GM21529 (cell line): ENCODE measurements at regions not wholly inside any gene's neighbourhood (a gene's known extent, or its start where the extent isn't known, plus 50 kb on each side); places are given as distances from the start of the nearest gene placed in this dataset.

Source experiments
- ATAC-seq: cut with Tn5 transposase; IDR thresholded peaks from one replicate; pipeline ENCODE4 v1.9.1; 2021; ENCODE audit not compliant: unreplicated experiment

DNA sequence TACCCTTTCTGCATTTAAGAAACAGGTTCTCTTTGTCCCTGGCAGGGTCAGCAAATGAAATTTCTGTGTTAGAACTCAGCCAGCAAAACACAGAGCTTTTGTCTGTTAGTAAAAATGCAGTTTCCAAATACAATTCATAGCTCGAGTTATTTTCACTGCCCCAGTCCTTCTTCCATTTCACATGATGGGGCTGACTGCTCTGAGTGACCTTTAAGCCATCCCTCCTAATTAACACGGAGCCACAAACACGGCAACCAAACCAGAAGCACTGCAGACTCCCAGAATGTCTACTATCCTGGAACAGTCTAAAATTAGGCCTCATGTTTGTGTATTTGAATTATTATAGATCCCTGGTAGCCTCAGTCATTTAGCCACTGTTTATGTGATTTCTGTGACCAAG is 99.1 kb upstream of the RGS4 start:
- no peak for ATAC-seq

DNA sequence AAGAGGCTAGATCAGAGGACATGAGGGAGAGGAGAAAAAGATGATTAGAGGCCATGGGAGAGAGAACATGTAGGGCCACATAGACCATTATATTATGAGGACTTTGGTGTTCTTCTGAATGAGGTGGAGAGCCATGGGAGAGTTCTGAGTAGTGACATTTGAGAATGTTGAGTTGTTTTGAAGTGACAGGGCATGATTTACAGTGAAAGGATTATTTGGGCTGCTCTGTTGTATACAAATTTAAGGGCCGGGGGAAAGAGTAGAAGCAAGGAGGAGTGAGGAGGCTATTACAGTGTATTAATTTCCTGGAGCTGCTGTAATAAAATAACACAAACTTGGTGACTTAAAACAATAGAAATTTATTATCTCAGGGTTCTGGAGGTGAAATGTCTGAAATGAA is 102.5 kb upstream of the RGS4 start:
- no peak for ATAC-seq

DNA sequence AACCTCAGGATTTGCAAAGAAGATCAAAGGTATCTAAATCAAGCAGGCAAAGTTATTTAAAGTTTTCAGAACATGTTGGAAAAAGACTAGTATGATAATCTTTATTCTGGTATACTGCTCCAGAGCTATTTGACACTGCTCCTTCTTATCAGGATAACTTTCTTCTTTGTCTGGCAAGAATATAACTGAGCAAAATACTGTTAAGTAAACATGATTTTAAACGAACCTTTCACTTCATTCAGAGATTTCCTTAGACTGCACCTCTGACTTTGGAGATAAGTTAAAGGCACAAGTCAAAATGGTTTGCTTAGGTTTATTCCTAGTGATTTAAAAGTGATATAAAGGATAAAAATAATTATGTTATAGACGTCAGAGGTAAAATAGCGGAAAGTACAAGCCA is 103.9 kb upstream of the CCDC190 start:
- ATAC-seq, result no peak

DNA sequence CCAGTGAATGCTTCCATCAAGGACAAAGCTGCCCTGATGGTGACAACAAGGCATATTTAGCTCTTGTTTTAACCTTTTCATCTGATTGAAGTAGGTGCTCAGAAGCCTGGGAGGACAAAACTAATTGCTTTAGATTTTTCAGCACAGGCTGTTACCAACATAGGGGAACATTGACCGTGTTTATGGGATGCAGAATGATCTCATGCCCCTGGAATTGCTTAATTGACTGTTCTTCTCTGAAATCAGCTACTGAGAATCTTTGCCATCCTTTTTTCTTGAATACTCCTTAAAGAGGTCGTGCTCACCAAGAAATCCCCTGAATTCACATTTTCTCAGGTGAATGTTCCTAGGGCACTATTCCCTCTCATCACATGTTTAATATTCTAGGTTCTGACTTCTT is 95.9 kb upstream of the CCDC190 start:
- no peak for ATAC-seq

DNA sequence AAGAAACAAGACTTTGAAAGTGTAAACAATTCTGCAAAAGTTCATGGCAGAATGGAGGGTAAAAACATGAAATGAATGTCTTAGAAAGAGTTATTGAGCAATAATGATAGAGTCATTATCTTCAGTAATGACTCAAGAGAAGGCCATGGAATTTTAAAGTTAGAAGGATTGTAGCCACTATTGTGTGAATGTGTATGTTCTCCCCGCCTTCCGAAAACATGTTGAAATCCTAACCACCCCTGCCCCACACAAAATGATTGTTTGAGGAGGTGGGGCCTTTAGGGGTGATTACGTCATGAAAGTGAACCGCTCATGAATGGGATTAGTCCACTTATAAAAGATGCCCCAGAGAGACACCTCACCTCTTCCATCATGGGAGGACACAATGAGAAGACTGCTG is 93.8 kb upstream of the CCDC190 start:
- no peak for ATAC-seq

DNA sequence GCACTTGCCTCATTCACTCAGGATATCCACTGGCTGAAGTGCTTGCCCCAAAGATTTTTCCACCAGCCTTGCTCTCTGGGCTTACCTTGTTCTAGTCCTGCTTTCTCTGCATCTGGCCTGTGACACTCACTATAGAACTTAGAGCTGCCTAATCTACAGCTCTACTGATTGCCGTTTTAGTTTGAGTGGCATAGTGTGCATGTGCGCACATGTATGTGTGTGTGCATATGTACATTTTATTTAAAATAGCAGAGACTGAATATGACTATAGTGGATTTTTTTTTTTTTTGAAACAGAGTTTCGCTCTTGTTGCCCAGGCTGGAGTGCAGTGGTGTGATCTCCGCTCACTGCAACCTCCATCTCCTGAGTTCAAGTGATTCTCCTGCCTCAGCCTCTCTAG is 92.0 kb upstream of the CCDC190 start:
- ATAC-seq, result no peak

DNA sequence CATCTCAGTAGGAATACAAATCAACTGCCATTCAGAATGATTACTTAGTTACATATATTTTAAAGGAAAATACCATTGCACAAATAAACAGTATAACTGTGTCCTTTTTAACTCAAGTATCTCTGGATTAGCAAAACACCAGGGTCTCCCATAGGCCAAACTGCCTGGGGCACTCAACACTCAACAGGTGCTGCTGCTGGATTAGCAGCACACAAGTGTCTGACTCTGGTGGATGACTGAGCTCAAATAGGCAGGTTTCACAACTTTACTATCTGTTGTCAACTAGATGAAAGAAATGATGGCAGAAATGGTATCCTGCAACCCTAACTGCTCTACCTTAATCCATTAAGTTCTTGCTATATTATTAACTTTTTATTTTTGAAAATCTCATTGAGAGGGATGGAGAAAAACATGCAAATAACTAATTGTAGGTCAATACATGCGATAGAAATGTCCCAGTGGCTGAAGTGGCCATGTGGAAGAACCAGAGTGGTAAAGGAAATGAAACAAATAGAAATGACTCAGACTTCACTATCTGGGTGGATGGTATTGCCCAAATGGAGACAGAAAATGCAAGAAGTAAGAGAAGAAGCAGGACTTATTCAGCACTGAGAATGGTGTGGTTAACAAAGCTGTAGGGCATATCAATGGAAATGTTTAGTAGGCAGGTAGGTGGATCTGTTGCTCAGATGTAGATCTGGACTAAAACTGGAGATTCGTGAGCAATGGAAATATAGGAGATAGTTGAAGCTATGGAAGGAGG is 90.8 kb upstream of the CCDC190 start:
- ATAC-seq, result peak; percentile 97

DNA sequence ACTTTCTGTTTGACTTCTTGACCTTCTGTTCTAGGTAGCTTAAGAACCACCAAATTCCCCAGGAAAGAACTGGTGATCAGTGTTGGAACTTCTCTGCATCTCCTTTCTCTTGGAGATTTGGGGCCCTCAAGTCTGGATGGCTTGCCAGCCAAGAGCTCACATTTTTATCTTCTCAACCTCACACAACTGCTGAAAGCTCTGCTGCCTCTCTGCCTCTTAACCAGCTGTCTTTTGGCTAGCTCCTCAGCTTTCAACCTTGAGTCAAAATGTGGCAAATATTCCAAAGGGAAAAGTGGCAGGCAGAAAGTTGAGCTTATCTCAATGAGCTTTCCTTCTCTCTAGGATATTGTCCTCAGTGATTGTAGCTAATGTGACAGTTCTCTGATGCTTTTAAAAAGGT is 89.2 kb upstream of the CCDC190 start:
- no peak for ATAC-seq

DNA sequence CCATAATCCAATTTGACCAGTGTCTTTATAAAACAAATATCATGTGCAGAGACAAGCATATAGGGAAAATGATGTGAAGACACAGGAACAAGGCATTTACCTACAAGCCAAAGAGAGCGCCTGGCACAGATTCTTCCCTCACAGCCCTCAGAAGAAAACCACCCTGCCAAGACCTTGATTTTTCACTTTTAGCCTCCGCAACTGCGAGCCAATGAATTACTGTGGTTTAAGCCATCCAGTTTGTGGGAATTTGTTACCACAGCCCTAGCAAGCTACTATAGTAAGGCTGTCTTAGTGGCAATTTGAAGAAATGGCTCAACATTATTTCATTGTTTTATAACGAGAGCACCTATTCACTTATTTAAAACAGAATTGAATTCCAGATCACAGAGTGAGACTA is 85.7 kb upstream of the CCDC190 start:
- no peak for ATAC-seq

DNA sequence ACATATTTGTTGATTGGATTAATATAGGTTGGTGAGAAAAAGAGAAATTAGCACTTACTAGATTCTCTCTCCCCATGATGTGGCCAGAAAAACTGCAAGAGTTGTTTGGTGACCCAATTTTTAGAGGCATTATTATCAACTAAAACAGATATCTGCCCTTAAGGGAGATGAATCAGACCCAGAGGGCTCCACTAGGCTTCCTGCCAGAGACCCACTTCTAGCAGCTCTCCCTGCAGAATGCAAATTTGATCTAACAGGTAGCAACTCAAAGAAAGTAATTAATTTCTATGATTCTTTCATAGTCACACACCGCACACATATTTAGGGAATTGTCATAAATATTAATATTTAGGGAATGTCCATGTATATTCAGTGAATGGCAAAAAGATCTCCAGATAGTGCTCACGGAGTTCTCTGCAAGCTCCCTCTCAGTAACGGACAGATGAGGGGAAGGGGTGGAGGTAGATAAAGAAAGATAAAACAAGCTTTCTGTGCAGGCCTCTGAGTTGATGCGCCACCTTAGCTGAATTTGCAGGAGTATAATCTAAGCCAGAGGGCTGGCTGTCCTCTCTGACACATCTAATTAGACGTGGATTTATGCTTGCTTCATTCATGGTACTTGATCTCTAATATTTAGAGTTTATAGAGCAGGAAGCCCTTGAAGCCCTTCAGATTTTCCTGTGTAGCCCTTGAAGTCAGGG is 84.1 kb upstream of the CCDC190 start:
- ATAC-seq, result no peak

DNA sequence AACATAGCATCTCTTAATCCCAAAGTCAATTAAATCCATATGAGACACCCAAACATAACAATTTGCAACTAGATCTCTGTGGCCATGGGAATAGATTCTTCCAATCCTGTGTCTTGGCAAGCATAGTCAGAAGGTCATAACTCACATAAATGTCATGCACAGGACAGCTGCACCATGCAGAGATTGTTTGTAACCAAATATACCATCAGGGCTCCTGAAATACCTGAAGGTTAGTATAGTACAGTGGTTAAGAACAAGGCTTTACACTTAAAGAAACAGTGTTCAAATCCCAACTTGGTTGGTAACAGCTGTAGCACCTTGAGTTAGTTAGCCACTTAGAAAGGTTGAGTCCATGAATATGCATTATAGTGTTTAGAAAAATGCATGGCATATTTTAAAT is 82.6 kb upstream of the CCDC190 start:
- ATAC-seq, result no peak

DNA sequence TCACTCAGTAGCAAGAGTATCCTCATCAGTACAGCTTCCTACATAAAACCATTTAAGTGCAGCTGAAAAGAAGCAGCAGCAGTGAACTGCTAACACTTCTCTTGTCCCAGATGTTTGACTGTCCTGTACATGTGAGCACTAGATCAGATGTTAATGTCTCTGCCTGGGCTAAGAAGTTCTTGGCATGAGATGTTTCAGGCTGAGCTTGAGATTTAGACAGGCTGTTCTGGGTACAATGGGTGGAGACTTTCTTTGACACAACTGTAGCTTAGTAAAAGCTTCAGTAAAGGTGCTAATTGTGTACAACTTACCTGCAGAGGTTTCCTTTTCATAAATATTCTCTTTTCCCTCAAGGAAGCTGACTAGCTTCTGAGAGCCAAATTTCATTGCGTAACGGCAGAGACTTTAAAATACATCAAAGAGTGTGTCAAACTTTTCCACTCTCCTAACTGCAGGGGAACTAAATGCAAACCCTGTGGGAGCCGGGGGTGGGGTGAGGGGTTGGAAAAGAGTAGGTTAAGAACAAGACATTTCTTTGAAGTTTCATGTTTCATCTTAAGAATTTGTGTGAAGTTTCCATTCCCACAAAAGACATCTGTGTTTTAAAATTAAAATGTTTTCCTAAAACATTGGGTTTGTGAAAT is 82.1 kb upstream of the CCDC190 start:
- no peak for ATAC-seq

DNA sequence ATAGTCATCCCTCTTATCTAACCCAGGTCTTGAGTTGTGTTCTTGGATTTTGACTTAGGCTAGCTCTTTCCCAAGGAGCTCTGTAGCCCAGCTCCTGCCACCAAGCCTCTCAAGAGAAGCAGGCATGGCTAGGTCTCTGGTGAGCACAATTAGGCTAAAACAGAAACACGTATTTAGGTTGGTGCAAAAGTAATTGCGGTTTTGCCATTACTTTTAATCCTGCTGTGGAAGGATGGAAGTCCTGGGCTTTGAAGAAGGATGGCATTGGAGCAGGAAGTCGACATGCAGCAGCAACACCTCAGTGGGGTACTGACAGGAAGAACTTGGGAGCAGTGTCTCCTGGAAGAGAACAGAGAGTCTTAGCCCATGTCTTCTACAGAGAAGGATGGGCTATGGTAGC is 80.0 kb upstream of the CCDC190 start:
- no peak for ATAC-seq

DNA sequence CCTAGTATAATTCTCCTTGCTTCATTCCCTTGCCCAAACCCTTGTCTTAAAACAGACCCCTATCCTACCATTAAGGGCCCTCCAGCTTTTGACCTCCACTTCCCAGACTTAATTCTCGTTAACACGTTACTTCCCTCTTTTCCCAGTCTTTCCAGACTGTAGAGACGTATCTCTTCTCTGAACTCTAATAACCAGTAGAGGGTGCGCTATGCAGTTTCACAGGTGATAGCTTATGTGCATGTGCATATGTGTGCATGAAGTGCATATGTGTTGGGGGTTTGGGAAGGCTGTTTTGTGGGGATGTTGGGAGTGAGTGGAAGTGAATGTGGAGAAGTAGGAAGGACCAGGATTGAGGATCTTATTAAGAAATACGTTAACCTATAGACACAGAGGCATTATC is 78.1 kb upstream of the CCDC190 start:
- no peak for ATAC-seq

DNA sequence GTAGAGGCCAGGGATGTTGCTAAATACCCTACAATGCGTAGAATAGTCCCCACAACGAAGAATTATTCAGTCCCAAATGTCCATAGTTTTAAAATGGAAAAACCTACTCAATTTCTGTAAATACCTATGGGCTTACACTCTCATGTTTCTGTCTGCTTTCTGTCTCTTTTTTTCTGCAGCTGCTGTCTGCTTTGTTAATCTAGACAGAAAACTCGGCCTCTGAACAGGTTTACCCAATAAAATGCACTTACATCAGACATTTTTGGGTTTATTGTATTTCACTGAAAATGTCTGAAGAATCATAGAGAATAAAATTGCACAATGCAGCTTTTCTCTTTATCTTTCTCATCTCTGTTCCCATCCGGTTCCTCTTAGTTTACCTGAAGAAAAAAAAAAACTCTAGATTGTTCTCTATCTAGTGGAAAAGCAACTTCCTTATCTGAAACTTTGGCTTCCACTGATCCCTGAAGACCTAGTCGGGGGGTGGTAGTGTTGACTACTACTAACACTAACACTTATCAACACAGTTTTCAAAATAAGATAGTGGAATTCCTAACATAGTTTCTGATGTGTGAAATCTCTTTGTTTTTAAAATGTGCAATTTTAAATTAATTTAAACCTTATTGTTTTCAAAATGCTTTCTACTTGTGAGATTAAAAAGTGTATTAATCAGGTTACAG is 76.9 kb upstream of the CCDC190 start:
- no peak for ATAC-seq

DNA sequence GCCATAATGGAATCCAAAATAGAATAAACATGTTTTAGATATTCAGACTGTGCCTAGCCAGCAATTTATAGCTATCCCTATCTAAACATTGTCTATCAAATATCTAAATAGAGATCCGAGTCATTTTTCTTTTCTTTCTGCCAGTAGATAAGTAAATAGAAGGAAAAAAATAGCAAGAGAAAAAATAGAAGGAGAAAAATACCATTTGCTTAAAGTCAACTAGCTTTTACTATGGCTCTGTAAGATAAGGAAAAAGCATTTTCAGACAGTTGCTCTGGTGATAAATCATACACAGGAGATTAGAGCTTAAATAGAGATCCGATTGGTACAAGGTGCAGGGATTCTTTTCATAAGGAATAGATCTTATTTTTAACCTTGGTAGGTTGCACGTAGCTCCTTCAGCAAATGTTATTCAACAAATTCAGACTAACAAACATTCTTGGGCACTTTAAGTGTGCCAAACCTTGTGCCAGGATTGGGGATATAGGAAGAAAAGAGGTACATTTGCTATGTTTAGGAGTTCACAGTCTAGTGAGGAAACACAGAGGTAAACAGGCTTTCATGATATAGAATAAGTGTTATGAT is 70.1 kb upstream of the CCDC190 start:
- no peak for ATAC-seq

DNA sequence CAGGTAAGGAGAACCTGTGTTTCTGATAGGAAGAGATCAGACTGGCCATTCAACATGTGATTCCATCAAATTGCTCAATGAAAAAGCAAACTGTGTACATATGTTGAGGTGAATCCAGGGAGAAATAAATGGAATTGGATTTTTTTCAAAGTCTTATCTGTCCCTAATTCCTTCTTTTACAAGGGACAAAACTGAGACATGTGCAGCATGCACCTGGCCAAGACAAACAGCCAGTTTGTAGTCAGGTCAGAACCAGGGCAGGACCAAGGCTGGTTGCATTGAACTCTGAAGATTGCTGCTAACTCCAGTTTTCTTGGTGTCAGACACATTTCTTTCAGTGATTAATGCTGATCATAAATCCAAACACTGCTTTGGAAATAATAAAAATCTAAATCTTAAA is 69.6 kb upstream of the CCDC190 start:
- no peak for ATAC-seq

DNA sequence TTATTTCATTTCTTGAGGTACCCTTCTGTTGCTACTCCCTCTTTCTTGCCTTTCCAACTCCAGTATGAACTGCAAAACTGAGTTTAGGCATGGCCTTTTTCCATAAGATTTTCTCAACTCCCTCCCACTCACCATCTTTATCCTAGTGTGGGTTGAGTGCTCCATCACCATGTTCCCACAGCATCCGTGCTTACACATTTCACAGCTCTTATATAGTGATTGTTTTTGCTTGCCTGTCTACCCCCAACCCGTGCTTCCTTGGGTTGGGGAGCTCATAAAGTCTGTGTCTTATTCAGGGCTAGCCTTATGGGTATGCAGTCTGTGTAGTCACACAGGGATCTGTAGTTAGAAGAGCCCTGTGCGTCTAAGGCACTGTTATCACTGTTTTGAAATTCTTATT is 68.2 kb upstream of the CCDC190 start:
- no peak for ATAC-seq

DNA sequence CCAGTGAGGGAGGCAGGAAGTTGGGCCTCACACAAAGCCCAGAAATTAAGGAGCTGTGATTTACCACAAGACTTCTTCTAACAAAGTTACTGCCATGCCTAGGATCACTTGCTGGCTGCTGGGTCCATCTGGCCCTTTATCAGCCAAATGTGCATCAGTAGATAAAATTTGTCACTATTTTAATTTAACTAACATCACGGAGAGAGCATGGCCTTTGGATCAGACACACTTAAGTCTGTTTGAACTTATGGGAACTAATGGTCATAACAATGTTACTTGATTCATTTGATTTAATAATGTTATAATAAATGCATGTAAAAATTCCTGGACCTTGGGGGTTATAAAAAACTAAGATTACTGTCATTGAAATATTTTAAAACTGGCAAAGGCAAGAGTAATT is 67.2 kb upstream of the CCDC190 start:
- ATAC-seq, result no peak

DNA sequence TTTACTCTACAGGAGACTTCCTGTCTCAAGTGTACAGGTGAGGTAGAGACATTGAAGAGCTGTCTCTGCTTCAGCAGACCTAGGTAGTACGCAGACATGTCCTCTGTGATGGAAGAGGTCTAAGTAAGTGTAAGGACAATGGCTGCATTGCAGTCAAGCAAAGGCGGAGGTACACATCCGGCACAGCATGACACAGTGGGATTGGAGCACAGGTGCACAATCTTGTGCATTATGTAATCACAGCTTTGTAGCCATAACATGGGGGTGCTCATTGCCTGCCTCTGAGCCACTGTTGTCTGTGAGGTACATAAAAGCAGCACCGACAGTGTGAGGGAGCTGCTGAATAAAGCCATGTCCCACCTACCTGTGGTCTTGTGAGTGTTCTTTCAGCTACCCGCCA is 66.4 kb upstream of the CCDC190 start:
- no peak for ATAC-seq

DNA sequence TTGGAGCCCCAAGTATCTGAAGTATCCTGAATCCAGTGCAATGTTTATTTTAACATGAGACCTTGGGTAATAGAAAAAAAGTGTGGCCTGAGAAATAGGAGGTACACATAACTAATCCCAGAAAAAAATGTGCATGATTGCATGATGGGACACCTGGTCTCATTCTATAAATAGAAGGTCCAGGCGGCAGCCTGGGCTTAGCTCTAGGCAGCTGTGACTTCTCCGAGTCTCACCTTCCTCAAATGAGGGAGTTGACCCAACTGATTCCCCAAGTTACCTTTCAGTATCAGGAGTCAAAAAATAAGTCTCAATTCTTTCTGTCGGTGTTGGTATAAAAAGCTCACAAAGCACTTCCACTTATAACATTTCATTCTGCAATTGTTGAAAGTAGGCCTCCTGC is 65.9 kb upstream of the CCDC190 start:
- ATAC-seq, result no peak
